HFFc6 (cell line): ENCODE measurements at regions not wholly inside any gene's neighbourhood (a gene's known extent, or its start where the extent isn't known, plus 50 kb on each side); places are given as distances from the start of the nearest gene placed in this dataset.

Source experiments
- DNase-seq: peaks from one replicate; pipeline ENCODE4 v3.0.0-alpha.2; 2018
- H3K27ac Mint-ChIP-seq: 2 replicates; pipeline ENCODE4 v1.8.0; 2020; ENCODE audit warnings: mild to moderate bottlenecking, mixed read lengths
- H3K27me3 Mint-ChIP-seq: 2 replicates; pipeline ENCODE4 v1.8.0; 2021; ENCODE audit warnings: mild to moderate bottlenecking, moderate library complexity, mixed read lengths; ENCODE audit not compliant: insufficient read depth
- H3K36me3 Mint-ChIP-seq: 2 replicates; pipeline ENCODE4 v1.8.0; 2021; ENCODE audit warnings: low read depth, mixed read lengths
- H3K4me1 Mint-ChIP-seq: 2 replicates; pipeline ENCODE4 v1.8.0; 2020; ENCODE audit warnings: low read depth, mixed read lengths
- H3K4me3 Mint-ChIP-seq: 2 replicates; pipeline ENCODE4 v1.8.0; 2020; ENCODE audit warnings: mild to moderate bottlenecking, moderate library complexity, mixed read lengths
- H3K9me3 Mint-ChIP-seq: 2 replicates; pipeline ENCODE4 v1.8.0; 2020; ENCODE audit warnings: mild to moderate bottlenecking, mixed read lengths
- TF ChIP-seq, protein P1 (sequence below): fragments of 200-600 bp; sonication (generic); IDR thresholded peaks from 2 replicates; pipeline ENCODE4 v1.5.0; 2021; ENCODE audit warnings: antibody characterized with exemption, mild to moderate bottlenecking

DNA sequence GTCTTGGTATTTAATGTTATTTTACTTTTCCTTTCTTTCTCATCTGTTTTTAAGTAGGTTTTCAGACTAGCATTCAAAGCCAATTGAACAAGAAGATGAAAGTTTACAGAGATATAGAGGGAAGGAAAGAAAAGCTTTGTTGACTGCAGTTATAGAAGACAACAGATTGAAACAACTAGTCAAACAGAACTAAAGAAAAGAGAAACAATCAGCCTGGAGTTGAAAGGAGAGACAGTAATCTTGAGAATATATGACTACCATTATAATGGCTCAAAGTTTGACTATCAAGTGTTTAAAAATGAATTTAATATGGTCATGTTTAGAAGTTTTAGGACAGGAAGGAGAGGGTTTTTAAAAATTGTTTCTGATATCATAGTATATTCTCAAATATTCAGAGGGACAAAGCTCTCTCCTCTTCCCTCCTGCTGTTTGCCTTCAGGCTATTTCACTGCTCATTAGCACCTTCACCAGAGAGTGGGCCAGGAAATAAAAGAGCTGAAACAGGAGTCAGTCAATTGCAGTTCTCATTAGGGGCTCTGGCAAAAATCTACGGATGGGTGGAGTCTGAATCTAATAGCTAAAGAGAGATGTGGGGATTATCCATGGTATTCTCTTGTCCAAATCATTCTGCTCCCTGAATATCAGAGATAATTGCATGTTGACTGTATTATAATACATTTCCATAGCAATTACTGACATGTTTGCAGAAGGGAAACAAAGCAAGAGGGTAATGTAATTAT, 577.8 kb downstream of the BRINP3 start:
- Mint-ChIP-seq H3K27me3 (no peaks in the 10 kb centered on the region), H3K36me3 (no peaks in the 10 kb centered on the region), H3K4me3 (no peak overlapping the region), H3K9me3 (peaks cover 25% of the 10 kb centered on the region), H3K27ac (no peak overlapping the region), H3K4me1 (no peaks in the 10 kb centered on the region)
- TF ChIP-seq, protein P1, sequence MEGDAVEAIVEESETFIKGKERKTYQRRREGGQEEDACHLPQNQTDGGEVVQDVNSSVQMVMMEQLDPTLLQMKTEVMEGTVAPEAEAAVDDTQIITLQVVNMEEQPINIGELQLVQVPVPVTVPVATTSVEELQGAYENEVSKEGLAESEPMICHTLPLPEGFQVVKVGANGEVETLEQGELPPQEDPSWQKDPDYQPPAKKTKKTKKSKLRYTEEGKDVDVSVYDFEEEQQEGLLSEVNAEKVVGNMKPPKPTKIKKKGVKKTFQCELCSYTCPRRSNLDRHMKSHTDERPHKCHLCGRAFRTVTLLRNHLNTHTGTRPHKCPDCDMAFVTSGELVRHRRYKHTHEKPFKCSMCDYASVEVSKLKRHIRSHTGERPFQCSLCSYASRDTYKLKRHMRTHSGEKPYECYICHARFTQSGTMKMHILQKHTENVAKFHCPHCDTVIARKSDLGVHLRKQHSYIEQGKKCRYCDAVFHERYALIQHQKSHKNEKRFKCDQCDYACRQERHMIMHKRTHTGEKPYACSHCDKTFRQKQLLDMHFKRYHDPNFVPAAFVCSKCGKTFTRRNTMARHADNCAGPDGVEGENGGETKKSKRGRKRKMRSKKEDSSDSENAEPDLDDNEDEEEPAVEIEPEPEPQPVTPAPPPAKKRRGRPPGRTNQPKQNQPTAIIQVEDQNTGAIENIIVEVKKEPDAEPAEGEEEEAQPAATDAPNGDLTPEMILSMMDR = no peak
- no peak for DNase-seq

GRCh38 chr1:189904509-189904908, 573.2 kb downstream of the BRINP3 start:
- no peak for DNase-seq
- Mint-ChIP-seq H3K4me3 (no peak overlapping the region), H3K27ac (no peak overlapping the region), H3K4me1 (no peaks in the 10 kb centered on the region), H3K9me3 (peaks cover 49% of the 10 kb centered on the region), H3K36me3 (no peaks in the 10 kb centered on the region), H3K27me3 (no peaks in the 10 kb centered on the region)
- TF ChIP-seq, protein P1 = no peak

- DNase-seq = no peak
- no peaks in the 10 kb centered on the region; the same call in 1 of the 2 replicates for H3K36me3 Mint-ChIP-seq
- no peaks in the 10 kb centered on the region for H3K4me1 Mint-ChIP-seq
- H3K27ac Mint-ChIP-seq = no peak overlapping the region
- TF ChIP-seq, protein P1 = no peak
- H3K9me3 Mint-ChIP-seq = peaks cover 63% of the 10 kb centered on the region
- no peaks in the 10 kb centered on the region for H3K27me3 Mint-ChIP-seq
- no peak overlapping the region for H3K4me3 Mint-ChIP-seq
Observed at GRCh38 chr1:189908113-189908512, 569.6 kb downstream of the BRINP3 start.

GRCh38 chr1:189921613-189922012, 556.1 kb downstream of the BRINP3 start:
- TF ChIP-seq, protein P1 = no peak
- H3K4me3 Mint-ChIP-seq = no peak overlapping the region
- H3K36me3 Mint-ChIP-seq = no peaks in the 10 kb centered on the region; the same call in 1 of the 2 replicates
- no peaks in the 10 kb centered on the region for H3K4me1 Mint-ChIP-seq
- peaks cover 81% of the 10 kb centered on the region for H3K9me3 Mint-ChIP-seq
- H3K27ac Mint-ChIP-seq = no peak overlapping the region
- H3K27me3 Mint-ChIP-seq = no peaks in the 10 kb centered on the region
- no peak for DNase-seq

- TF ChIP-seq, protein P1 = no peak
- no peak for DNase-seq
- Mint-ChIP-seq H3K27me3 (no peaks in the 10 kb centered on the region; the same call in 1 of the 2 replicates), H3K36me3 (no peaks in the 10 kb centered on the region), H3K4me1 (no peaks in the 10 kb centered on the region), H3K9me3 (peaks cover 40% of the 10 kb centered on the region), H3K27ac (no peak overlapping the region), H3K4me3 (no peak overlapping the region)
Observed at GRCh38 chr1:189927641-189928040, 550.0 kb downstream of the BRINP3 start.
